Keratinocyte (primary cell): ENCODE measurements at regions not wholly inside any gene's neighbourhood (a gene's known extent, or its start where the extent isn't known, plus 50 kb on each side); places are given as distances from the start of the nearest gene placed in this dataset.

Experiments
- DNase-seq: peaks from one replicate; pipeline ENCODE4 v3.0.0-alpha.2; 2011; ENCODE audit warnings: low read depth, missing footprints, low spot score
- FAIRE-seq: peaks from 2 replicates; lab custom pipeline; 2011; peaks lifted over from hg19 to GRCh38; lab: Jason Lieb, UNC
- H2AFZ ChIP-seq: 2 replicates; pipeline ENCODE4 v1.6.0; 2012; ENCODE audit warnings: low read length, control low read depth, inconsistent platforms; ENCODE audit not compliant: control insufficient read depth
- H3K27ac ChIP-seq: 2 replicates; pipeline ENCODE4 v1.5.1; 2011; ENCODE audit warnings: low read length; ENCODE audit not compliant: control insufficient read depth, insufficient read depth
- H3K27me3 ChIP-seq: 3 replicates; pipeline ENCODE4 v1.6.0; 2011; ENCODE audit warnings: low read length; ENCODE audit not compliant: control insufficient read depth, insufficient read depth; ENCODE audit errors: extremely low read depth
- H3K36me3 ChIP-seq, 2 experiments: 2 replicates in 1 of 2; 3 replicates in 1 of 2; pipeline ENCODE4 v1.5.1; 2011; ENCODE audit warnings: low read length in 2 of 2, mild to moderate bottlenecking in 1 of 2; ENCODE audit not compliant: control insufficient read depth in 2 of 2, insufficient read depth in 2 of 2; ENCODE audit errors: extremely low read depth in 1 of 2
- H3K4me1 ChIP-seq: 3 replicates; pipeline ENCODE4 v1.5.1; 2011; ENCODE audit warnings: low read length; ENCODE audit not compliant: control insufficient read depth, insufficient read depth; ENCODE audit errors: extremely low read depth
- H3K4me2 ChIP-seq: 3 replicates; pipeline ENCODE4 v1.6.0; 2011; ENCODE audit warnings: low read depth, low read length; ENCODE audit not compliant: control insufficient read depth, insufficient read depth; ENCODE audit errors: extremely low read depth
- H3K4me3 ChIP-seq, 3 experiments: fragments of 200-600 bp in 1 of 3; sonication (generic) in 1 of 3; 2 replicates in 2 of 3; 3 replicates in 1 of 3; pipeline ENCODE4 v1.5.1; 2011 to 2016; ENCODE audit warnings: low read length in 3 of 3, mild to moderate bottlenecking in 3 of 3, control low read depth in 2 of 3, inconsistent platforms in 1 of 3, low read depth in 1 of 3, mixed read lengths in 1 of 3, mixed run types in 1 of 3, moderate library complexity in 1 of 3; ENCODE audit not compliant: control insufficient read depth in 2 of 3, insufficient read depth in 2 of 3; ENCODE audit errors: extremely low read depth in 1 of 3
- H3K79me2 ChIP-seq: 2 replicates; pipeline ENCODE4 v1.6.0; 2012; ENCODE audit warnings: low read length; ENCODE audit not compliant: control insufficient read depth, insufficient read depth
- H3K9ac ChIP-seq: 3 replicates; pipeline ENCODE4 v1.6.0; 2011; ENCODE audit warnings: low read length; ENCODE audit not compliant: control insufficient read depth, insufficient read depth; ENCODE audit errors: extremely low read depth
- H3K9me1 ChIP-seq: 3 replicates; pipeline ENCODE4 v1.6.0; 2011; ENCODE audit warnings: low read length; ENCODE audit not compliant: control insufficient read depth, insufficient read depth; ENCODE audit errors: extremely low read depth
- H3K9me3 ChIP-seq: 2 replicates; pipeline ENCODE4 v1.5.1; 2012; ENCODE audit warnings: low read depth, low read length; ENCODE audit not compliant: control insufficient read depth
- H4K20me1 ChIP-seq: 3 replicates; pipeline ENCODE4 v1.6.0; 2011; ENCODE audit warnings: low read length; ENCODE audit not compliant: control insufficient read depth, insufficient read depth; ENCODE audit errors: extremely low read depth
- EZH2 ChIP-seq: IDR thresholded peaks from one replicate; pipeline ENCODE4 v1.6.1; 2012; ENCODE audit warnings: inconsistent platforms, mild to moderate bottlenecking, low read length, moderate library complexity
- dilution Hi-C: fragments of 300-500 bp; cut with MboI; formaldehyde crosslinking; loops from one replicate; pipeline ENCODE4 v1.7.0; 2020; ENCODE audit warnings: low sequenced_read_pairs; ENCODE audit not compliant: extremely low pct_ligation_motif_present
- TF ChIP-seq, protein P1 (sequence below), 3 experiments: IDR thresholded peaks in 1 of 3; conservative IDR thresholded peaks in 1 of 3; optimal IDR thresholded peaks in 1 of 3; 2 replicates in 2 of 3; 3 replicates in 1 of 3; pipeline versions ENCODE3 to v1.5.1; 2011; ENCODE audit warnings: low read length in 3 of 3, mild to moderate bottlenecking in 3 of 3, moderate library complexity in 2 of 3, control low read depth in 1 of 3, inconsistent platforms in 1 of 3; ENCODE audit not compliant: insufficient read depth in 2 of 3; ENCODE audit errors: extremely low read depth in 1 of 3

- H3K36me3 ChIP-seq: no peaks in the 10 kb centered on the region
- TF ChIP-seq, protein P1, sequence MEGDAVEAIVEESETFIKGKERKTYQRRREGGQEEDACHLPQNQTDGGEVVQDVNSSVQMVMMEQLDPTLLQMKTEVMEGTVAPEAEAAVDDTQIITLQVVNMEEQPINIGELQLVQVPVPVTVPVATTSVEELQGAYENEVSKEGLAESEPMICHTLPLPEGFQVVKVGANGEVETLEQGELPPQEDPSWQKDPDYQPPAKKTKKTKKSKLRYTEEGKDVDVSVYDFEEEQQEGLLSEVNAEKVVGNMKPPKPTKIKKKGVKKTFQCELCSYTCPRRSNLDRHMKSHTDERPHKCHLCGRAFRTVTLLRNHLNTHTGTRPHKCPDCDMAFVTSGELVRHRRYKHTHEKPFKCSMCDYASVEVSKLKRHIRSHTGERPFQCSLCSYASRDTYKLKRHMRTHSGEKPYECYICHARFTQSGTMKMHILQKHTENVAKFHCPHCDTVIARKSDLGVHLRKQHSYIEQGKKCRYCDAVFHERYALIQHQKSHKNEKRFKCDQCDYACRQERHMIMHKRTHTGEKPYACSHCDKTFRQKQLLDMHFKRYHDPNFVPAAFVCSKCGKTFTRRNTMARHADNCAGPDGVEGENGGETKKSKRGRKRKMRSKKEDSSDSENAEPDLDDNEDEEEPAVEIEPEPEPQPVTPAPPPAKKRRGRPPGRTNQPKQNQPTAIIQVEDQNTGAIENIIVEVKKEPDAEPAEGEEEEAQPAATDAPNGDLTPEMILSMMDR (optimal IDR thresholded peaks at IDR 0.05 in 1 of 3, IDR thresholded peaks at IDR 0.05 in 1 of 3, conservative IDR thresholded peaks at IDR 0.05 in 1 of 3; ENCODE audit: extremely low read depth in 1 of 3, insufficient read depth in 2 of 3, low read length in 3 of 3): no peak
- no peak for TF ChIP-seq EZH2
Measured at GRCh38 chr4:33551244-33551643, 2693.1 kb downstream of the ARAP2 start.

DNA sequence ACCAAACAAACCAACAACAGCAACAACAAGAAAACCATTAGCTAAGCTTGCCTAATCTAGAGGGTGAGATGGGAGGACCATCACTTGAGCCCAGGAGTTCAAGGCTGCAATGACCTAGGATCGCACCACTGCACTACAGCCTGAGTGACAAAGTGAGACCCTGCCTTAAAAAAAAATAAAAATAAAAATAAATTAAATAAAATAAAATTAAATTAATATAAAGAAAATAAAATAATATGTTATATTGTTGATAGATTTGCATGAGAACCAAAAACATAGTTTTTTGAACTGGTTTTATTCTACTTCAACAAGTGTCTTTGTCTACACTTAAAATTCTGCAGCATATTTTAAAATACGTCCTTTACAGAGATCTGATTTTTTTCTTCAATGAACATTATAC, 2683.1 kb downstream of the ARAP2 start:
- Histone ChIP-seq H3K9ac (no peak overlapping the region), H3K4me3 (no peak overlapping the region), H3K9me3 (no peaks in the 10 kb centered on the region), H3K27ac (no peak overlapping the region), H3K4me2 (no peak overlapping the region), H3K9me1 (no peaks in the 10 kb centered on the region), H2AFZ (no peak overlapping the region), H3K79me2 (no peaks in the 10 kb centered on the region), H3K36me3 (no peaks in the 10 kb centered on the region), H4K20me1 (no peaks in the 10 kb centered on the region), H3K27me3 (no peaks in the 10 kb centered on the region), H3K4me1 (no peaks in the 10 kb centered on the region)
- DNase-seq (no peak), FAIRE-seq (no peak)
- no peak for TF ChIP-seq EZH2
- TF ChIP-seq, protein P1 (optimal IDR thresholded peaks at IDR 0.05 in 1 of 3, IDR thresholded peaks at IDR 0.05 in 1 of 3, conservative IDR thresholded peaks at IDR 0.05 in 1 of 3; ENCODE audit: extremely low read depth in 1 of 3, insufficient read depth in 2 of 3, low read length in 3 of 3): no peak
- dilution Hi-C loops: no loop called here

More at GRCh38 chr4:33551244-33551643, 2693.1 kb downstream of the ARAP2 start:
- dilution Hi-C loops: no loop called here
- Histone ChIP-seq H3K4me1 (no peaks in the 10 kb centered on the region), H3K4me2 (no peak overlapping the region), H3K9ac (no peak overlapping the region), H3K9me1 (no peaks in the 10 kb centered on the region), H3K4me3 (no peak overlapping the region), H3K27ac (no peak overlapping the region), H4K20me1 (no peaks in the 10 kb centered on the region), H2AFZ (no peak overlapping the region), H3K79me2 (no peaks in the 10 kb centered on the region), H3K27me3 (no peaks in the 10 kb centered on the region), H3K9me3 (no peaks in the 10 kb centered on the region)
- DNase-seq: no peak
- no peak for FAIRE-seq
